ENCODE measurements at regions not wholly inside any gene's neighbourhood (a gene's known extent, or its start where the extent isn't known, plus 50 kb on each side); places are given as distances from the start of the nearest gene placed in this dataset.
"Not testable (repeated sequence)": the region's sequence is repeated elsewhere in the genome, so short reads cannot be mapped to it uniquely, and the experiment has no call there.

GRCh38 chr5:17854901-17855300 is 220.6 kb downstream of the TAF11L14 start:
- no peaks in the 10 kb centered on the region for H3K36me3 Mint-ChIP-seq (ENCODE audit: insufficient read depth, unreplicated experiment)
- no peak for TF ChIP-seq CTCF (IDR thresholded peaks at IDR 0.05; ENCODE audit: insufficient read depth in 1 of 2, low read depth in 1 of 2, low read length in 1 of 2, severe bottlenecking in 1 of 2, unreplicated experiment in 1 of 2)
- H3K9me3 Mint-ChIP-seq (ENCODE audit: unreplicated experiment), result no peaks in the 10 kb centered on the region
- H3K27me3 Mint-ChIP-seq (ENCODE audit: insufficient read depth, unreplicated experiment), result no peaks in the 10 kb centered on the region
- H3K27me3 ChIP-seq (replicated peaks; ENCODE audit: control insufficient read depth, insufficient read depth, low read length), result no peaks in the 10 kb centered on the region
- ChIA-PET POLR2A (no interaction called here), CTCF (no interaction called here)
- no TSS peak for BruUV-seq (replicated peaks)
- no peak overlapping the region for H3K4me3 Mint-ChIP-seq (ENCODE audit: unreplicated experiment)
- H3K9me3 ChIP-seq, result no peaks in the 10 kb centered on the region
- no peaks in the 10 kb centered on the region for H3K36me3 ChIP-seq (ENCODE audit: control insufficient read depth, insufficient read depth, low read length)
- H3K4me3 ChIP-seq (ENCODE audit: low read depth, low read length), result no peak overlapping the region
- H3K27ac Mint-ChIP-seq (ENCODE audit: unreplicated experiment), result no peak overlapping the region
- H3K4me1 ChIP-seq, result no peaks in the 10 kb centered on the region
- H3K4me1 Mint-ChIP-seq (ENCODE audit: low read depth, unreplicated experiment), result no peaks in the 10 kb centered on the region
- DNase-seq, result no peak
- intact Hi-C loops (cut with micrococcal nuclease; ENCODE audit: unreplicated experiment), result no loop called here

GRCh38 chr5:17860660-17861315 is 226.5 kb downstream of the TAF11L14 start:
- no peak overlapping the region for H3K4me3 ChIP-seq (ENCODE audit: low read depth, low read length)
- no peak overlapping the region for H3K27ac Mint-ChIP-seq (ENCODE audit: unreplicated experiment)
- H3K4me1 ChIP-seq, result no peaks in the 10 kb centered on the region
- no peak for TF ChIP-seq CTCF (IDR thresholded peaks at IDR 0.05; ENCODE audit: insufficient read depth in 1 of 2, low read depth in 1 of 2, low read length in 1 of 2, severe bottlenecking in 1 of 2, unreplicated experiment in 1 of 2)
- ChIA-PET POLR2A (no interaction called here), CTCF (no interaction called here)
- H3K36me3 ChIP-seq (ENCODE audit: control insufficient read depth, insufficient read depth, low read length), result no peaks in the 10 kb centered on the region
- no peak for DNase-seq
- H3K9me3 ChIP-seq, result no peaks in the 10 kb centered on the region
- H3K4me3 Mint-ChIP-seq (ENCODE audit: unreplicated experiment), result no peak overlapping the region
- H3K9me3 Mint-ChIP-seq (ENCODE audit: unreplicated experiment), result peaks cover 16% of the 10 kb centered on the region
- BruUV-seq (replicated peaks), result no TSS peak
- no peaks in the 10 kb centered on the region for H3K27me3 Mint-ChIP-seq (ENCODE audit: insufficient read depth, unreplicated experiment)
- no peaks in the 10 kb centered on the region for H3K36me3 Mint-ChIP-seq (ENCODE audit: insufficient read depth, unreplicated experiment)
- intact Hi-C loops (cut with micrococcal nuclease; ENCODE audit: unreplicated experiment), result no loop called here
- H3K27me3 ChIP-seq (replicated peaks; ENCODE audit: control insufficient read depth, insufficient read depth, low read length), result no peaks in the 10 kb centered on the region
- H3K4me1 Mint-ChIP-seq (ENCODE audit: low read depth, unreplicated experiment), result no peaks in the 10 kb centered on the region

GRCh38 chr5:17864903-17865302 is 230.6 kb downstream of the TAF11L14 start:
- not testable (repeated sequence) for H3K27me3 Mint-ChIP-seq (ENCODE audit: insufficient read depth, unreplicated experiment)

GRCh38 chr5:17865966-17866365 is 231.7 kb downstream of the TAF11L14 start:
- H3K36me3 ChIP-seq (ENCODE audit: control insufficient read depth, insufficient read depth, low read length); DNase-seq; H3K36me3 Mint-ChIP-seq (ENCODE audit: insufficient read depth, unreplicated experiment); H3K4me1 Mint-ChIP-seq (ENCODE audit: low read depth, unreplicated experiment); POLR2A ChIA-PET; BruUV-seq (replicated peaks); H3K9me3 ChIP-seq; H3K4me3 ChIP-seq (ENCODE audit: low read depth, low read length); intact Hi-C loops (cut with micrococcal nuclease; ENCODE audit: unreplicated experiment); H3K4me3 Mint-ChIP-seq (ENCODE audit: unreplicated experiment); H3K27me3 ChIP-seq (replicated peaks; ENCODE audit: control insufficient read depth, insufficient read depth, low read length); H3K4me1 ChIP-seq; H3K27ac Mint-ChIP-seq (ENCODE audit: unreplicated experiment); CTCF ChIA-PET; H3K27me3 Mint-ChIP-seq (ENCODE audit: insufficient read depth, unreplicated experiment): not testable (repeated sequence)
- H3K9me3 Mint-ChIP-seq (ENCODE audit: unreplicated experiment), result peaks cover 38% of the 10 kb centered on the region

More at GRCh38 chr5:17864903-17865302, 230.6 kb downstream of the TAF11L14 start:
- H3K36me3 ChIP-seq (ENCODE audit: control insufficient read depth, insufficient read depth, low read length); POLR2A ChIA-PET; H3K4me3 Mint-ChIP-seq (ENCODE audit: unreplicated experiment); H3K27ac Mint-ChIP-seq (ENCODE audit: unreplicated experiment); CTCF ChIA-PET; H3K4me1 ChIP-seq; H3K36me3 Mint-ChIP-seq (ENCODE audit: insufficient read depth, unreplicated experiment); intact Hi-C loops (cut with micrococcal nuclease; ENCODE audit: unreplicated experiment); BruUV-seq (replicated peaks); H3K4me1 Mint-ChIP-seq (ENCODE audit: low read depth, unreplicated experiment); H3K27me3 ChIP-seq (replicated peaks; ENCODE audit: control insufficient read depth, insufficient read depth, low read length); H3K4me3 ChIP-seq (ENCODE audit: low read depth, low read length); DNase-seq; H3K9me3 ChIP-seq: not testable (repeated sequence)
- peaks cover 38% of the 10 kb centered on the region for H3K9me3 Mint-ChIP-seq (ENCODE audit: unreplicated experiment)
